AG10803 (cell line): ENCODE measurements at regions not wholly inside any gene's neighbourhood (a gene's known extent, or its start where the extent isn't known, plus 50 kb on each side); places are given as distances from the start of the nearest gene placed in this dataset.
A peak's percentile ranks its signal among the peaks of the same experiment; 100 is the strongest.

ENCODE experiments used
- DNase-seq: peaks from one replicate; pipeline ENCODE4 v3.0.0; 2010; ENCODE audit warnings: low read depth
- H3K4me3 ChIP-seq: 2 replicates; pipeline ENCODE4 v1.5.1; 2011; ENCODE audit warnings: mild to moderate bottlenecking, low read length, control low read depth
- TF ChIP-seq, protein P1 (sequence below): conservative IDR thresholded peaks from 2 replicates; pipeline ENCODE4 v1.5.1; 2011; ENCODE audit warnings: mild to moderate bottlenecking, low read length, control low read depth, inconsistent platforms

DNA sequence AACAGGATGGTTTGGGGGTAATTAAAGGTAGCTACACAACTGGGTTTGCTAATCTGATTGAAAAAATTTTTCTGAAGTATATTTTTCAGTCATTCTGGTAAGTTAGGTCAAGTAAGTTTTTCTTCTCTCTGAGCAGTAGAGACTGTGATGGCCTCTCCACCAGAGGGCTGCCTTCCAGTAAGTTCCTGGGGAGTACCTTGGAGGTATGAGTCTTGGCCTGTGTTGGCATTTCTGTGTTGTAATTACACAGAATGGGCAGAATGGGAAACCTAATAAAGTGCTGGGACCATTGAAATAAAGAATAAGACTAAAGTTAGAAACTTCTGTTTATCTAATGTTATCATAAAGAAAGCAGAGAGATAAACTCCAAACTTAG lies 430.8 kb downstream of the ARHGEF28 start:
- TF ChIP-seq, protein P1, sequence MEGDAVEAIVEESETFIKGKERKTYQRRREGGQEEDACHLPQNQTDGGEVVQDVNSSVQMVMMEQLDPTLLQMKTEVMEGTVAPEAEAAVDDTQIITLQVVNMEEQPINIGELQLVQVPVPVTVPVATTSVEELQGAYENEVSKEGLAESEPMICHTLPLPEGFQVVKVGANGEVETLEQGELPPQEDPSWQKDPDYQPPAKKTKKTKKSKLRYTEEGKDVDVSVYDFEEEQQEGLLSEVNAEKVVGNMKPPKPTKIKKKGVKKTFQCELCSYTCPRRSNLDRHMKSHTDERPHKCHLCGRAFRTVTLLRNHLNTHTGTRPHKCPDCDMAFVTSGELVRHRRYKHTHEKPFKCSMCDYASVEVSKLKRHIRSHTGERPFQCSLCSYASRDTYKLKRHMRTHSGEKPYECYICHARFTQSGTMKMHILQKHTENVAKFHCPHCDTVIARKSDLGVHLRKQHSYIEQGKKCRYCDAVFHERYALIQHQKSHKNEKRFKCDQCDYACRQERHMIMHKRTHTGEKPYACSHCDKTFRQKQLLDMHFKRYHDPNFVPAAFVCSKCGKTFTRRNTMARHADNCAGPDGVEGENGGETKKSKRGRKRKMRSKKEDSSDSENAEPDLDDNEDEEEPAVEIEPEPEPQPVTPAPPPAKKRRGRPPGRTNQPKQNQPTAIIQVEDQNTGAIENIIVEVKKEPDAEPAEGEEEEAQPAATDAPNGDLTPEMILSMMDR: peak; percentile 50
- no peak overlapping the region for H3K4me3 ChIP-seq
- peak; percentile 40 for DNase-seq

- TF ChIP-seq, protein P1: no peak
- no peak for DNase-seq
- H3K4me3 ChIP-seq: no peak overlapping the region
Measured at GRCh38 chr5:74056107-74056788, 430.3 kb downstream of the ARHGEF28 start.

DNA sequence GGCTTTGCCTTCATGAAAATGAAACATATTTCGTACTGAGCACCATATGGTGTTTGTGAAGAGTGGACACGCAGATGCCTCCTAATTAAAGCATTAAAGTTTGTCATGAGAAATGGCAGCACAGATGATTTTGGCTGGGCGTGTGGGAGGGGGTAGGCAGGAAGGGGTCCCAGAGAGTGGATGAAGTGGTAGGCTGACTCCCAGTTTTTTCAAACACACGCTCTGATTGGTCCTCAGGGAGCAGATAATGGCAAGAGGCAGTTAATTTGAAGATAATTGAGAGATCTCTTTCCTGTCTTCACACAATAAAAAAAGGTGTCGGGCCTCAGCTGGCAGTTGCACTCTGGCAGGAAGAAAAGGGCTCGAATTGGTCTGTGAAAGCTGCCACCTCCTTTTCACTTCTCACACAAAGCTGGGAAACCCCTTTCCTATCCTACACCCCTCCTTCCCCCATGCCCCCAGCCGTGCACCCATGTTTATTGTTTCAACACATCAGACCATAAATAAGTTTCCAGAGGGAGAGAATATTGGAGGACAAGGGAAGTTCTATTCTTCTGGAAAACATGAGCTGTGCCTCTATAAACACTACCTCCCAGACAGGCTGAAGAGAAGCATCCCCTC lies 429.6 kb downstream of the ARHGEF28 start:
- TF ChIP-seq, protein P1: no peak
- H3K4me3 ChIP-seq: no peak overlapping the region
- DNase-seq: no peak

DNA sequence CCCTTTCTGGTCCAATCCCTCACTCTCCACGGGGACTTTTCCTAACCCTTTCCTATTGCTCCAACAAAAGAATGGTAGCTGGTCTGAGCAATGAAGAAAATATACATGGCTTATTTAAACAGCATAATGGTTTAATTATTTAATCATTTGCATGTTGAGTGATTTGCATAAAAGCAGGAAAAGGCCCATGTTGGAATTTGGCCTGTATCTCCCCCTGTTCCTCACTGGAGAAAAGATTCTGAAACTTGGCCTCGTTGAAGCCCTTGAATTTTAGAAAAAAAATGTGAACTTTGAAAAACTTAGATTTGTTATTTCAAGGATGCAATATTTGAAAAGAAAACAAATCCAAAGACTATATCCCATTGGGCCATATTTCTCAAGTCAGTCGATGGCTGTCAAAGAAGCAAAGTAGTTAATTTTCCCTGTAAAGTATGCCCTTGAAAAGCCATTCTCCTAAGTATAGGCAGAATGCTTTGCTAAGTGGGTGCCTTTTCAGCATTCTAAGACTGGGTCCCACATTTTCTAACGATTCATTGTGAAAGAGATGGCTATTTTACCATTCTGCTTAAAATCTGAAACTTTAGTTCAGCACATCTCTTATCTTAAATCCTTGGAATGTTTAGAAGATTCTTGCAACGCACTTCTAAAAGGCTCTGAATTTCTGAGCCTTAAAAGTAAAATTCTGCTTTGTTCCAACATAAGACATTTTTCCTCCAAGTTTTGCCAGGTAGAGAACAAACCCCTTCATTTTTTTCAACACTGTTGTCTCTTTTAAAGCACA lies 428.8 kb downstream of the ARHGEF28 start:
- no peak overlapping the region for H3K4me3 ChIP-seq
- TF ChIP-seq, protein P1: no peak
- DNase-seq: no peak

DNA sequence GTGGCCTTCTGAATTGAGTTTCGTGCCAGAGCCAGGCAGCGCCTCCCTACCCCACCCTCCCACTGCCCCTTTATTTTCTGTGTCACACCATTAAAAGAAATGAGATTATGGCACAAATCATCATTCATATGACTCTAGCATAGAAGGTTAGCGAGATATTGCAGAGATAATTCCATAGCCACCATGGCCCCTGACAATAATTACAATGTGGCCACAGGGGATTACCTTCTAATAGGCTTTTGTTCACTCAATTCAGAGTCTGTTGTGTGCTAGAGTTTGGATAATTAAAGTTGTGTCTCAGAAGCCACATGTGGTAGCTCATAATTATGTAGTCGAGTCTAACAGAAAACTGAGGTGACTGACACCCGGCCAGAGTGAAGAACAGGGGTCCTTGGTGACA lies 428.1 kb downstream of the ARHGEF28 start:
- H3K4me3 ChIP-seq: no peak overlapping the region
- no peak for DNase-seq
- TF ChIP-seq, protein P1: no peak

GRCh38 chr5:74052441-74053221 lies 426.6 kb downstream of the ARHGEF28 start:
- no peak overlapping the region for H3K4me3 ChIP-seq
- no peak for DNase-seq
- TF ChIP-seq, protein P1: no peak
